CD4-positive, CD25-positive, alpha-beta regulatory T cell (primary cell): ENCODE measurements at regions not wholly inside any gene's neighbourhood (a gene's known extent, or its start where the extent isn't known, plus 50 kb on each side); places are given as distances from the start of the nearest gene placed in this dataset.

ENCODE experiments used
- ATAC-seq, 2 donors: fragments of 150-1000 bp; cut with Tn5 transposase; one replicate each; pipeline ENCODE4 v1.10.0; 2021; ENCODE audit warnings: low read depth in 2 of 2, moderate number of reproducible peaks in 2 of 2, moderate library complexity in 1 of 2
- DNase-seq, 3 donors: peaks; one replicate each; pipeline versions ENCODE4 v3.0.0 to v3.0.0-alpha.2; 2012 to 2022; ENCODE audit warnings: mixed read lengths in 1 of 3
- H3K27ac ChIP-seq: one replicate; pipeline ENCODE4 v1.7.0; 2013; ENCODE audit warnings: mild to moderate bottlenecking, low read length; ENCODE audit not compliant: insufficient read depth, poor library complexity, severe bottlenecking
- H3K27me3 ChIP-seq: one replicate; pipeline ENCODE4 v1.7.0; 2013; ENCODE audit warnings: low read length; ENCODE audit not compliant: control insufficient read depth, insufficient read depth
- H3K36me3 ChIP-seq: one replicate; pipeline ENCODE4 v1.7.0; 2013; ENCODE audit warnings: mild to moderate bottlenecking, low read length, moderate library complexity; ENCODE audit not compliant: control insufficient read depth, insufficient read depth
- H3K4me1 ChIP-seq: 2 replicates; pipeline ENCODE4 v1.7.0; 2013; ENCODE audit warnings: mild to moderate bottlenecking, low read length; ENCODE audit not compliant: insufficient read depth, control insufficient read depth, poor library complexity, severe bottlenecking
- H3K4me3 ChIP-seq: one replicate; pipeline ENCODE4 v1.7.0; 2013; ENCODE audit warnings: low read depth, mild to moderate bottlenecking, low read length, moderate library complexity
- H3K9me3 ChIP-seq, 2 experiments: 1 replicate in 1 of 2; 2 replicates in 1 of 2; pipeline ENCODE4 v1.7.0; 2013; ENCODE audit warnings: low read length in 2 of 2, mild to moderate bottlenecking in 1 of 2, moderate library complexity in 1 of 2; ENCODE audit not compliant: control insufficient read depth in 2 of 2
- H3K27ac Mint-ChIP-seq, 3 donors: one replicate each; pipeline ENCODE4 v1.8.0; 2020 to 2022; ENCODE audit warnings: mild to moderate bottlenecking in 3 of 3, mixed read lengths in 3 of 3, moderate library complexity in 2 of 3
- H3K27me3 Mint-ChIP-seq: one replicate; pipeline ENCODE4 v1.8.0; 2022; ENCODE audit warnings: mild to moderate bottlenecking, mixed read lengths
- H3K36me3 Mint-ChIP-seq: one replicate; pipeline ENCODE4 v1.8.0; 2020; ENCODE audit warnings: mixed read lengths
- H3K4me1 Mint-ChIP-seq, 4 donors: one replicate each; pipeline ENCODE4 v1.8.0; 2020 to 2022; ENCODE audit warnings: mixed read lengths in 4 of 4, mild to moderate bottlenecking in 1 of 4
- H3K4me3 Mint-ChIP-seq, 4 donors: one replicate each; pipeline ENCODE4 v1.8.0; 2020 to 2022; ENCODE audit warnings: mild to moderate bottlenecking in 4 of 4, mixed read lengths in 4 of 4, moderate library complexity in 3 of 4
- H3K9me3 Mint-ChIP-seq, 7 donors: one replicate each; pipeline ENCODE4 v1.8.0; 2020 to 2022; ENCODE audit warnings: mixed read lengths in 7 of 7, mild to moderate bottlenecking in 3 of 7, moderate library complexity in 2 of 7

GRCh38 chr4:18071894-18072293, 50.3 kb upstream of the LCORL start:
- Mint-ChIP-seq H3K4me3 (no peak overlapping the region), H3K27me3 (peaks cover 37% of the 10 kb centered on the region), H3K4me1 (peaks cover 0 to 10% (median 4%) of the 10 kb centered on the region in 4 donors), H3K27ac (no peak overlapping the region), H3K36me3 (no peaks in the 10 kb centered on the region), H3K9me3 (peaks cover 0 to 9% (median 8%) of the 10 kb centered on the region in 7 donors)
- H3K36me3 ChIP-seq: no peaks in the 10 kb centered on the region
- peaks cover 13% of the 10 kb centered on the region for H3K27me3 ChIP-seq
- H3K4me1 ChIP-seq: no peaks in the 10 kb centered on the region
- DNase-seq (no peak), ATAC-seq (no peak)
- no peaks in the 10 kb centered on the region for H3K9me3 ChIP-seq
- no peak overlapping the region for H3K4me3 ChIP-seq
- no peak overlapping the region for H3K27ac ChIP-seq
